Endothelial cell of umbilical vein (primary cell): ENCODE measurements at regions not wholly inside any gene's neighbourhood (a gene's known extent, or its start where the extent isn't known, plus 50 kb on each side); places are given as distances from the start of the nearest gene placed in this dataset.

ENCODE experiments used
- BruUV-seq: library from RNA; stranded (reverse); fragments of 400-500 nt; replicated peaks from 2 replicates; lab custom pipeline; 2021; lab: Mats Ljungman, UMichigan
- CTCF ChIA-PET: fragments of 300-600, 350-600 bp; sonication (Branson Sonifier 250); formaldehyde crosslinking; loops from one replicate; lab custom pipeline; 2021; ENCODE audit warnings: antibody characterized with exemption, inconsistent platforms; lab: Charles Lee
- POLR2A ChIA-PET: fragments of 300-600, 350-600 bp; sonication (Branson Sonifier 250); formaldehyde crosslinking; loops from one replicate; lab custom pipeline; 2021; ENCODE audit warnings: antibody characterized with exemption, inconsistent platforms; lab: Charles Lee
- DNase-seq: peaks from one replicate; pipeline ENCODE4 v3.0.0-alpha.2; 2011; ENCODE audit warnings: low read depth, low spot score
- FAIRE-seq: peaks from 2 replicates; lab custom pipeline; 2011; peaks lifted over from hg19 to GRCh38; lab: Jason Lieb, UNC
- H2AFZ ChIP-seq: 2 replicates; pipeline ENCODE4 v1.6.0; 2012; ENCODE audit warnings: low read depth, low read length, control low read depth, inconsistent platforms
- H3K27ac ChIP-seq: 2 replicates; pipeline ENCODE4 v1.5.1; 2011; ENCODE audit warnings: low read depth, mild to moderate bottlenecking, control low read depth, low read length, moderate library complexity; ENCODE audit not compliant: insufficient read depth
- H3K27me3 ChIP-seq, 2 experiments: 2 replicates each; pipeline versions ENCODE4 v1.6.0 to v1.6.1; 2011; ENCODE audit warnings: low read length in 2 of 2, mixed read lengths in 1 of 2; ENCODE audit not compliant: control insufficient read depth in 2 of 2, insufficient read depth in 2 of 2
- H3K36me3 ChIP-seq, 2 experiments: 2 replicates in 1 of 2; 3 replicates in 1 of 2; pipeline ENCODE4 v1.5.1; 2011; ENCODE audit warnings: low read length in 2 of 2, mild to moderate bottlenecking in 1 of 2, moderate library complexity in 1 of 2; ENCODE audit not compliant: control insufficient read depth in 2 of 2, insufficient read depth in 2 of 2; ENCODE audit errors: extremely low read depth in 1 of 2
- H3K4me1 ChIP-seq: 3 replicates; pipeline ENCODE4 v1.5.1; 2011; ENCODE audit warnings: mild to moderate bottlenecking, low read length; ENCODE audit not compliant: control insufficient read depth, insufficient read depth; ENCODE audit errors: extremely low read depth
- H3K4me2 ChIP-seq: 2 replicates; pipeline ENCODE4 v1.6.1; 2011; ENCODE audit warnings: low read length, control low read depth, mixed read lengths; ENCODE audit not compliant: insufficient read depth
- H3K4me3 ChIP-seq, 3 experiments: fragments of 200-600 bp in 1 of 3; sonication (generic), shearing (Covaris generic) in 1 of 3; replicated peaks in 1 of 3; 2 replicates each; pipeline ENCODE4 v1.5.1; 2011 to 2016; ENCODE audit warnings: control low read depth in 3 of 3, low read length in 3 of 3, mild to moderate bottlenecking in 2 of 3, inconsistent platforms in 1 of 3, low read depth in 1 of 3, moderate library complexity in 1 of 3; ENCODE audit not compliant: insufficient read depth in 1 of 3
- H3K79me2 ChIP-seq: 2 replicates; pipeline ENCODE4 v1.6.0; 2012; ENCODE audit warnings: low read length, inconsistent platforms; ENCODE audit not compliant: control insufficient read depth, insufficient read depth
- H3K9ac ChIP-seq: replicated peaks from 2 replicates; pipeline ENCODE3; 2011; ENCODE audit warnings: low read length, control low read depth; ENCODE audit not compliant: insufficient read depth; ENCODE audit errors: extremely low read depth
- H3K9me1 ChIP-seq: replicated peaks from 3 replicates; pipeline ENCODE4 v1.6.0; 2011; ENCODE audit warnings: mild to moderate bottlenecking, low read length; ENCODE audit not compliant: control insufficient read depth, insufficient read depth; ENCODE audit errors: extremely low read depth
- H3K9me3 ChIP-seq: replicated peaks from 2 replicates; pipeline ENCODE4 v1.5.1; 2012; ENCODE audit warnings: low read length, inconsistent platforms; ENCODE audit not compliant: control insufficient read depth, insufficient read depth
- H4K20me1 ChIP-seq: replicated peaks from 2 replicates; pipeline ENCODE3; 2011; ENCODE audit warnings: mild to moderate bottlenecking, low read length; ENCODE audit not compliant: control insufficient read depth, insufficient read depth; ENCODE audit errors: extremely low read depth
- CTCF ChIP-seq, 2 donors: IDR thresholded peaks; 1 replicate in 1 of 2; 2 replicates in 1 of 2; pipeline ENCODE4 v1.5.1; 2011; ENCODE audit warnings: low read length in 2 of 2, mild to moderate bottlenecking in 2 of 2, moderate library complexity in 2 of 2, control low read depth in 1 of 2, inconsistent platforms in 1 of 2, low read depth in 1 of 2; ENCODE audit not compliant: insufficient read depth in 1 of 2; ENCODE audit errors: extremely low read depth in 1 of 2
- EZH2 ChIP-seq: IDR thresholded peaks from 2 replicates; pipeline ENCODE4 v1.6.1; 2012; ENCODE audit warnings: borderline replicate concordance, low read depth, mild to moderate bottlenecking, moderate library complexity, low read length, inconsistent platforms; ENCODE audit not compliant: severe bottlenecking
- FOS ChIP-seq: IDR thresholded peaks from 2 replicates; pipeline ENCODE4 v1.6.1; 2011; ENCODE audit warnings: mild to moderate bottlenecking, low read length, moderate library complexity, borderline replicate concordance; ENCODE audit not compliant: insufficient read depth
- GATA2 ChIP-seq: IDR thresholded peaks from 2 replicates; pipeline ENCODE4 v1.7.0; 2011; ENCODE audit warnings: low read depth, mild to moderate bottlenecking, moderate library complexity, mixed read lengths, low read length; ENCODE audit not compliant: insufficient read length, insufficient read depth
- JUN ChIP-seq: IDR thresholded peaks from 2 replicates; pipeline ENCODE4 v1.6.1; 2011; ENCODE audit warnings: borderline replicate concordance, low read depth; ENCODE audit not compliant: insufficient read length, insufficient read depth
- MAX ChIP-seq: IDR thresholded peaks from 2 replicates; pipeline ENCODE4 v1.6.1; 2011; ENCODE audit not compliant: insufficient read depth, insufficient read length
- MYC ChIP-seq: IDR thresholded peaks from one replicate; pipeline ENCODE4 v1.6.1; 2011; ENCODE audit warnings: mild to moderate bottlenecking, low read depth, low read length
- POLR2A ChIP-seq: IDR thresholded peaks from 2 replicates; pipeline ENCODE4 v1.6.1; 2012; ENCODE audit warnings: low read depth, mild to moderate bottlenecking, control low read depth, low read length
- POLR2AphosphoS5 ChIP-seq: IDR thresholded peaks from 2 replicates; pipeline ENCODE4 v1.6.1; 2012; ENCODE audit warnings: low read depth, mild to moderate bottlenecking, control low read depth, low read length, moderate library complexity; ENCODE audit not compliant: insufficient read depth
- dilution Hi-C: fragments of 300-500 bp; cut with MboI; formaldehyde crosslinking; loops from one replicate; pipeline ENCODE4 v1.15.0; 2019; ENCODE audit warnings: low sequenced_read_pairs; ENCODE audit not compliant: extremely low pct_ligation_motif_present
- intact Hi-C: fragments of 100-400 bp; cut with micrococcal nuclease; formaldehyde crosslinking; loops from one replicate; pipeline ENCODE4 v1.10.0; 2022

GRCh38 chr2:145206496-145207281 lies 686.8 kb upstream of the ZEB2 start:
- Histone ChIP-seq H4K20me1 (no peaks in the 10 kb centered on the region), H2AFZ (no peak overlapping the region), H3K4me1 (peaks cover 14% of the 10 kb centered on the region), H3K36me3 (no peaks in the 10 kb centered on the region), H3K27ac (no peak overlapping the region), H3K27me3 (no peaks in the 10 kb centered on the region), H3K79me2 (no peaks in the 10 kb centered on the region), H3K4me2 (no peak overlapping the region), H3K9ac (no peak overlapping the region), H3K9me3 (no peaks in the 10 kb centered on the region), H3K4me3 (no peak overlapping the region), H3K9me1 (no peaks in the 10 kb centered on the region)
- FAIRE-seq: no peak
- intact Hi-C loops: loop anchor here (5.0 to 10.0 kb wide), 3 partner anchors 269 to 682 kb away; partner anchors contain the start of gene ZEB2
- POLR2A ChIA-PET: no interaction called here
- DNase-seq: no peak
- TF ChIP-seq CTCF (IDR thresholded peaks at IDR 0.05; ENCODE audit: extremely low read depth in 1 of 2, insufficient read depth in 1 of 2, low read depth in 1 of 2, low read length in 2 of 2): no peak
- TF ChIP-seq EZH2: no peak
- TF ChIP-seq MAX: no peak
- TF ChIP-seq JUN: no peak
- TF ChIP-seq POLR2AphosphoS5: no peak
- TF ChIP-seq GATA2: no peak
- TF ChIP-seq MYC: no peak
- no peak for TF ChIP-seq POLR2A
- TF ChIP-seq FOS: no peak
- no TSS peak for BruUV-seq
- CTCF ChIA-PET: no interaction called here
- dilution Hi-C loops: no loop called here
